ENCODE measurements at regions not wholly inside any gene's neighbourhood (a gene's known extent, or its start where the extent isn't known, plus 50 kb on each side); places are given as distances from the start of the nearest gene placed in this dataset.

GRCh38 chr19:24002256-24002945, 84.6 kb upstream of the ZNF254 start:
- H3K36me3 Mint-ChIP-seq (ENCODE audit: insufficient read depth, unreplicated experiment): no peaks in the 10 kb centered on the region
- H3K27me3 Mint-ChIP-seq (ENCODE audit: unreplicated experiment): no peaks in the 10 kb centered on the region
- no TSS peak for BruUV-seq (replicated peaks)
- CTCF ChIA-PET: no interaction called here
- H3K4me3 Mint-ChIP-seq (ENCODE audit: low read depth, unreplicated experiment): no peak overlapping the region
- no peak overlapping the region for H3K27ac Mint-ChIP-seq (ENCODE audit: unreplicated experiment)
- no peak for DNase-seq
- H3K4me1 Mint-ChIP-seq (ENCODE audit: low read depth, unreplicated experiment): no peaks in the 10 kb centered on the region
- TF ChIP-seq CTCF (IDR thresholded peaks at IDR 0.05; ENCODE audit: unreplicated experiment): no peak
- H3K9me3 Mint-ChIP-seq (ENCODE audit: low read depth, unreplicated experiment): peaks cover 10% of the 10 kb centered on the region
- intact Hi-C loops (cut with micrococcal nuclease; ENCODE audit: unreplicated experiment): no loop called here

DNA sequence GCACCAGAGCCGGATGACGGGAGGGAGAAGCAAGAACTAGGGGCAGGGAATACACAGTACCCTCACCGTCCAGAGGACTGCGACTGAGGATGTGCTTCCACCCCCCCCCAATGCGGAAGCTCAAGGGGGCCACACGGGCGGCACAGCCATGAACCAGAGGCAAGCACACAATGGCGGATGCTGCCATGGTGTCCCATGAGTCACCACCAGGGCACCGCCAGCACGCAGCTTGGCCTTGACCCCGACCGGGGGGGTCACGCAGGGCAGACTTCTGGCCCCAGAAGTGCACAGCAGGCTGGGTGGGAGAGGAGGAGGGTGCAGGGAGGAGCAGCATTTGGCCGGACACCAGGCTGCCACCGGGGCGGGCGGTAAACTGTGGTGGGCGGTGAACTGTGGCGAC, 83.5 kb upstream of the ZNF254 start:
- Mint-ChIP-seq H3K4me3 (ENCODE audit: low read depth, unreplicated experiment) (no peak overlapping the region), H3K36me3 (ENCODE audit: insufficient read depth, unreplicated experiment) (no peaks in the 10 kb centered on the region), H3K27ac (ENCODE audit: unreplicated experiment) (no peak overlapping the region), H3K4me1 (ENCODE audit: low read depth, unreplicated experiment) (no peaks in the 10 kb centered on the region), H3K27me3 (ENCODE audit: unreplicated experiment) (no peaks in the 10 kb centered on the region), H3K9me3 (ENCODE audit: low read depth, unreplicated experiment) (peaks cover 7% of the 10 kb centered on the region)
- DNase-seq: no peak
- no peak for TF ChIP-seq CTCF (IDR thresholded peaks at IDR 0.05; ENCODE audit: unreplicated experiment)
- no TSS peak for BruUV-seq (replicated peaks)
- intact Hi-C loops (cut with micrococcal nuclease; ENCODE audit: unreplicated experiment): no loop called here
- CTCF ChIA-PET: interaction anchor here (0.5 kb wide), 1 partner anchor 174 kb away, joined by 3 read pairs; no protein-coding TSS in a partner anchor

DNA sequence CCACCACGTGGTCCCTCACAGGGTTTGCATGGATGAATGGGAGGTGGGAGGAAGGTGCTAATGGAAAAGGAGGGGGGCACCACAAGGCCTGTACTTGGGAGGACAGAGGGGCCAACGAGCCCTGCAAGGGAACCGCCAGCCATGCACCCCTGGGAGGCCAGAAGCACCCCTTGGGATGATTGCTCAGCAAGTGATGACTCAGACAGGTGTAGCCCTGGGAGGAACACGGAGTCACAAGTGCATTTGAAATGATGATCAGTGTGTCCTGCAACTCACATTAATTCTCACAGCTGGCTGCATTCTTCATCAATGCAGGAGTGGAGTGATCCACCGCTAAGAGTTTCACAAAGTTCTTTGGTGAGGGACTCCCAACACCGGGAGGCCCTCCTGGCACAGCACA, 82.8 kb upstream of the ZNF254 start:
- H3K9me3 Mint-ChIP-seq (ENCODE audit: low read depth, unreplicated experiment): peaks cover 4% of the 10 kb centered on the region
- CTCF ChIA-PET: no interaction called here
- intact Hi-C loops (cut with micrococcal nuclease; ENCODE audit: unreplicated experiment): no loop called here
- no peak overlapping the region for H3K27ac Mint-ChIP-seq (ENCODE audit: unreplicated experiment)
- no peaks in the 10 kb centered on the region for H3K4me1 Mint-ChIP-seq (ENCODE audit: low read depth, unreplicated experiment)
- no peaks in the 10 kb centered on the region for H3K27me3 Mint-ChIP-seq (ENCODE audit: unreplicated experiment)
- DNase-seq: no peak
- H3K4me3 Mint-ChIP-seq (ENCODE audit: low read depth, unreplicated experiment): no peak overlapping the region
- TF ChIP-seq CTCF (IDR thresholded peaks at IDR 0.05; ENCODE audit: unreplicated experiment): no peak
- H3K36me3 Mint-ChIP-seq (ENCODE audit: insufficient read depth, unreplicated experiment): no peaks in the 10 kb centered on the region
- BruUV-seq (replicated peaks): no TSS peak

DNA sequence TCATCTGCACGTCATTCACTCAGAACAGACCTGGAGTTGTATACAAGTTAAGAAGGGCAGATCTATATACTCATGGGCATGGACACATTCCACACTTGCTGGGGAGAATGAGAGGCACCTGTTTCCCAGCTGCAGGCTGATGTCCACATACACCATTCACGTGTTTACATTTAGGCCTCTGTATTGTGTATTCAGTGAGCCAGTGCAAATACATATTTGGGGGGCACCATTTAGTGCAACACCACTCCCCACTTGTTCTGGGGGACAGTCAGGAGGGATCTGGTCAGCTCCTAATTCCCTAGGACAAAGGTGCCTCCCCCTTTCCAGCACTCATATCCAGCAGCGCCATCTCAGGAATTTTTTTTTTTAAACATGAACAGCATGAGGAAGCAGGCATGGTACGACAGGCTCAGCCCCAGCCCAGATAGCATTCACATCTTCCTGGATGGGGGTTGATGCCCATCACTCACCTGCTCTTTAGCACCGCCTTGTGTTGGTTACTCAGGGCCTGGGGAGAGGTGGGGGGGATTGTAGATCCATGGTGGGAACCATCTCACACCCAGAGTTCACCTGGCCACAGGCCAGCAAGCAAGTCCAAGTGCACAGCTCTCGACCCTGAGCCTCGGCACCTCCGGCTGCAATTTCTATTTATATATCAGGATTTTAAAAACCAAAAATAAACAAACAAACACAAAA, 56.9 kb upstream of the ZNF254 start:
- Mint-ChIP-seq H3K27me3 (ENCODE audit: unreplicated experiment) (no peaks in the 10 kb centered on the region), H3K4me1 (ENCODE audit: low read depth, unreplicated experiment) (no peaks in the 10 kb centered on the region), H3K36me3 (ENCODE audit: insufficient read depth, unreplicated experiment) (peaks cover 24% of the 10 kb centered on the region), H3K27ac (ENCODE audit: unreplicated experiment) (no peak overlapping the region), H3K4me3 (ENCODE audit: low read depth, unreplicated experiment) (no peak overlapping the region), H3K9me3 (ENCODE audit: low read depth, unreplicated experiment) (no peaks in the 10 kb centered on the region)
- intact Hi-C loops (cut with micrococcal nuclease; ENCODE audit: unreplicated experiment): no loop called here
- BruUV-seq (replicated peaks): no TSS peak
- CTCF ChIA-PET: no interaction called here
- DNase-seq: no peak
- no peak for TF ChIP-seq CTCF (IDR thresholded peaks at IDR 0.05; ENCODE audit: unreplicated experiment)

All from Calu3 (cell line).